GM19351 (cell line): ENCODE measurements at regions not wholly inside any gene's neighbourhood (a gene's known extent, or its start where the extent isn't known, plus 50 kb on each side); places are given as distances from the start of the nearest gene placed in this dataset.

Experiments
- ATAC-seq: cut with Tn5 transposase; IDR thresholded peaks from one replicate; pipeline ENCODE4 v1.9.1; 2021; ENCODE audit warnings: mild to moderate bottlenecking, moderate library complexity; ENCODE audit not compliant: unreplicated experiment

- no peak for ATAC-seq
Observed at GRCh38 chr2:196383799-196384198, 212.4 kb upstream of the STK17B start.

- no peak for ATAC-seq
Observed at GRCh38 chr2:196384729-196385128, 213.4 kb upstream of the STK17B start.

DNA sequence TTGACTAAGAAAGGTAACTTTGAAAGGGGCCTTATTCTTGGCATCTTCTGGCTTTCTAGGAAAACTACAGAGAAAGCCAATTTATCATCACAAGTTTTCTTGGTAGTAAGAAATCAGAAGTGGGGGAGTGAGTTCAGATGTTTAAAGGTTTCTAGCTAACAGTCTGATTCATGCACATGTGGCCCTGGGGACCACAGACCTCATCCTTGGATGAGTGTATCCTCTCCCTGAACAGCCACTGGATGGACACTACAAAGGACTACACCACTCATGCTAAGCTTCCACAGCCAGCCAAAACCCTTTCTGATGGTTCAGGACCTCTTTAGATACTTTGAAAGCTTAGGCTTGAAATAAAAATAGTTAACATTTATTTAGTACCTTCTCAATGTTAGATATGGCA, 218.3 kb upstream of the STK17B start:
- ATAC-seq = peak; percentile 42

- ATAC-seq = peak; percentile 52
Observed at GRCh38 chr2:196390243-196391148, 219.1 kb upstream of the STK17B start.

GRCh38 chr2:196391149-196391479, 219.7 kb upstream of the STK17B start:
- peak; percentile 17 for ATAC-seq

DNA sequence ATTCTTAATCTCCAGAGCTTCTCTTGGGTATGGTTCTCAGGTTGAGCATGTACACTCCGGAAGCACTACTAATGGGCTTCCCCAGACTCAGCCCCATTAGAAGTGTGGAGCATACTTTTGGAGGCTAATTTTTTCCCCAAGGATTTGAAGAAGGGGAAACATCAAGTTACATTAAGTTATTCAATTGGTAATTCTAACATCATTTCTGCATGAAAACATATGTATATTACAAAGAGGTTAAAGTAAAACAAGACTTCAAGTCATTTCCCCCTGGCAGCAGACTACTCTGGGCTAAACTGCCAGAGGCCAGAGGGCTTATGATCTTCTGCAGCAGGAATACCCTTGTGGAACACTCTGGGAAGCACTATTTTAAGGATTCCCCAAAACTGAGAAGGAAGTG, 227.7 kb upstream of the STK17B start:
- no peak for ATAC-seq

- ATAC-seq = no peak
Observed at GRCh38 chr2:196399722-196400691, 228.6 kb upstream of the STK17B start.

GRCh38 chr2:196403471-196403870, 232.1 kb upstream of the STK17B start:
- ATAC-seq = no peak

DNA sequence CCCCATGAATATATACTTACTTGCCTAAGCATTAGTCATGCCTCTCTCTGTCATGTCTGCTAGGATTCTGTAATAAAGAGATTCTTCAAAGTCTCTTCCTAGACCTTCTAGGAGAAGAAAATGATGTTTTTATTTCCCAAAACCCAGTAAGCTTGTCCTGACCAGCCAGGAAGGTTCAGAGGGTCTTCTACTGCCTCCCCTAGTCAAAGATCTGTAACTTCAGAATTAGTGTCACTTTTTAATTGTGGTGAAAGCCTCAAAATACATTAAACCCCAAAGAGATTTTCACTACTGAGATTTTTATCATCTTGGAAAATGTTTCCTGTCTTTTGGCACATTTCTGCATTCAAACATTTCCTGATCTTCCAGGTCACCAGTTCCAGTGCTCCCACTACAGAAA, 232.9 kb upstream of the STK17B start:
- no peak for ATAC-seq

GRCh38 chr2:196407675-196408264, 231.7 kb upstream of the CCDC150 start:
- ATAC-seq = peak; percentile 44

DNA sequence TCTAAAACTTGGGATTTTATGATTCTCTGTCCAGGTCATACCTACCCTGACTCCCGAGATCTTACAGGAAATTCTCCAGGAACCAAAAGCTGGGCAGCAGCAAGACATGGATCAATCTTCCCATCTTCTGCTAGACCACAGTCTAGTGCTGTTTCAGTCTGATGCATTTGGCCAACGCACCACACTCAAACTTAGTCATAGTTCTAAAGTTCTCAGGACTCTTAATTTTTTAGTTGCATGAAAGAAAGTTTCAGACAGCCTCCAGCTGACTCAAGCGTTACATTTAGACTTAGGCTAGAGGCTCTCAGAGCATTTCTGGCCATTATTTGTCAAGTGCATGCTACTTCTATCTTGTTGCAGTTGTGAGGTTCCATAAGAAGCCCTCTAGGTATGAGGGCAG, 230.1 kb upstream of the CCDC150 start:
- peak; percentile 37 for ATAC-seq

DNA sequence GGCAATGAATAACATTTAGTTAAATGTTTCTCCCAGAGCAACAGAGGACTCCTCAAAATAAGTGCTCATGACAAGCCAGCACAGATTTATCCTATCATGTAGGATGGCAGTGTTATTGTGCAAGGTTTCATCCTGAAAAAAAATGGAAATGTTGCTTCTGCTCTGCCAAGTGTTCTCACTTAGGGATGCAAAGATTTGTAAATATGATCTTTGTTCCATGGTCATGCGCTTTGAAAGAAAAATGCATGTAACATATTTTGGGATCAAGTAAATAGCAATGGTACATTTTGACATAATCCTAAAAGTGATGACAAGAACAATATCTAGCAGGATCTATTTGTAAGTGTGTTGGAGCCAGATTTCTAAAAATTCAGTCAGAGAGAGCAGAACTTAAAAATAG, 229.5 kb upstream of the CCDC150 start:
- ATAC-seq = no peak

DNA sequence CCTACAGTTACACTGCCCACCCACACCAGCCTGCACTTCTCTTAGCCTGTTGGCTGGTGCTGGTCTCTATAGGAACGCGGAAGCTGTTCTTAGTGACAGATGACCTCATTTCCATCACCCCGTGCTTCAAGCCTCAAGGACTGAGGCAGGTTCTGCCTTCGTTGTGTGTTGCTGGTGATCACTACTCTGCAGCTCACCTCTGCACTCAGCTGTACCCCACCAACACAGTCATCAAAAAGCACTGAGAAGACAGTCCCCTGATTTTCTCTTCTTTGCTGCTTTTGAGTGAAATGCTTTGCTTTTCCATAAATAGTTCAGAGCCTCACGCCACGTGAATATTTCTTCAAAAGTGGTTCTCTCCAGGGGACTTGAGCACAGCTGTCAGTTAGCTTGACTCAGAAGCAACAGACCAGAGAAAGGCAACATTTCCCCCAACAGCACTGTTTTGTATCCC, 225.7 kb upstream of the CCDC150 start:
- peak; percentile 87 for ATAC-seq

GRCh38 chr2:196415384-196415783, 224.1 kb upstream of the CCDC150 start:
- peak; percentile 38 for ATAC-seq

GRCh38 chr2:196420143-196420542, 219.4 kb upstream of the CCDC150 start:
- ATAC-seq = no peak

GRCh38 chr2:196421880-196422279, 217.6 kb upstream of the CCDC150 start:
- no peak for ATAC-seq

GRCh38 chr2:196422361-196422760, 217.2 kb upstream of the CCDC150 start:
- ATAC-seq = no peak

DNA sequence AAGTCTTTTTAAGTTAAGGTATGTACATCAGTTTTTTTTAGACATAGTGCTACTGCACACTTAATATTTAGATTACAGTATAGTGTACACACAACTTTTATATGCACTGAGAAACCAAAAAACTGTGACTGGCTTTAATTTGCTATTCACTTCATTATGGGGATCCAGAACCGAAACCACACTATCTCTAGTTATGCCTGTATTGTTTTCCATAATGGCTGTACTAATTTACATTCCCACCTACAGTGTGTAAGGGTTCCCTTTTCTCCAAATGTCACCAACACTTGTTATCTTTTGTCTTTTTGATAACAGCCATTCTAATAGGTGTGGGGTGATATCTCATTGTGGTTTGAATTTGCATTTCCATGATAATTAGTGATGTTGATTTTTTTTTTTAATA, 213.4 kb upstream of the CCDC150 start:
- no peak for ATAC-seq

GRCh38 chr2:196427986-196428634, 211.4 kb upstream of the CCDC150 start:
- no peak for ATAC-seq

DNA sequence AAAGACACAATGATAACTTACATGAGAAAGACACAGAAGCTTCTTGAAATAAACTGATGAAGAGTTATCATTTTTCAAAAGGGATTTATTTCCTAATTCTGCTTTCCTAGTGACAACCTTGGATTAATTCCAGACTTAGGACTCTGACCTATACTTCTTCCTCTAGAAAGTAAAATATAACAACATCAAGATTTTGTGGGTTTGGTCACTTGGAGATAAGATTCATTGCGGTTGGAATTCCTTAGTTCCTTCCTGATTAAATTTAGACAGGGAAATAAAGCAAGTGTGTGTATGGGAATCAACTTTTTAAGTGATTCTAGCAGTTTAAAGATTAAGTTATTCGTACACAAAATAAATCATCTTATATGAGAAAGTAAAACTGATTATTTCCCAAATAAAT, 208.4 kb upstream of the CCDC150 start:
- ATAC-seq = no peak

- no peak for ATAC-seq
Observed at GRCh38 chr2:196431957-196432356, 207.6 kb upstream of the CCDC150 start.
